Glutamatergic neuron (in vitro differentiated cells): ENCODE measurements at regions not wholly inside any gene's neighbourhood (a gene's known extent, or its start where the extent isn't known, plus 50 kb on each side); places are given as distances from the start of the nearest gene placed in this dataset.

Experiments used
- DNase-seq: peaks from one replicate; pipeline ENCODE4 v3.0.0; 2022
- H3K27ac Mint-ChIP-seq: one replicate; pipeline ENCODE4 v1.8.0; 2020; ENCODE audit warnings: mild to moderate bottlenecking, mixed read lengths, inconsistent platforms; ENCODE audit not compliant: unreplicated experiment
- H3K27me3 Mint-ChIP-seq: one replicate; pipeline ENCODE4 v1.8.0; 2020; ENCODE audit warnings: mild to moderate bottlenecking, moderate library complexity, mixed read lengths, inconsistent platforms; ENCODE audit not compliant: unreplicated experiment
- H3K36me3 Mint-ChIP-seq: one replicate; pipeline ENCODE4 v1.8.0; 2020; ENCODE audit warnings: mild to moderate bottlenecking, mixed read lengths, inconsistent platforms; ENCODE audit not compliant: unreplicated experiment
- H3K4me1 Mint-ChIP-seq: one replicate; pipeline ENCODE4 v1.8.0; 2020; ENCODE audit warnings: mild to moderate bottlenecking, low read depth, mixed read lengths, inconsistent platforms; ENCODE audit not compliant: unreplicated experiment
- H3K4me3 Mint-ChIP-seq: one replicate; pipeline ENCODE4 v1.8.0; 2020; ENCODE audit warnings: mild to moderate bottlenecking, mixed read lengths, inconsistent platforms; ENCODE audit not compliant: unreplicated experiment
- H3K9me3 Mint-ChIP-seq: one replicate; pipeline ENCODE4 v1.8.0; 2020; ENCODE audit warnings: mild to moderate bottlenecking, moderate library complexity, mixed read lengths, inconsistent platforms; ENCODE audit not compliant: unreplicated experiment
- TF ChIP-seq, protein P1 (sequence below): fragments of 200-600 bp; sonication (generic); IDR thresholded peaks from one replicate; pipeline ENCODE4 v1.5.0; 2021; ENCODE audit not compliant: partially characterized antibody, unreplicated experiment

DNA sequence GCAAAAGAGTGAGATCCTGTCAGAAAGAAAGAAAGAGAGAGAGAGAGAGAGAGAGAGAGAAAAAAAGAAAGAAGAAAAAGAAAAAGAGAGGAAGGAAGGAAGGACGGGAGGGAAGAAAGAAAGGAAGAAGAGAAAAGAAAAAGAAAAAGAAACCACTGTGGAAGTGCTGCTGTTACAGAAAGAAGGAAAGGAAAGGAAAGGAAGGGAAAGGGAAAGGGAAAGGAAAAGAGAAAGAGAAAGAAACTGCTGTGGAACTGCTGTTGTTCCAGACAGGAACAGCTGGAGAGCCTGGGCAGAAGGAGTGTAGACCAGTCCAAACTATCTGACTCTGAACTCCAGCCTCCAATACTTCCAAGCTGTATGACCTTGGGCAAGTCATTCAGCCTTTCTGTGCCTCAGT lies 220.7 kb upstream of the WWC1 start:
- Mint-ChIP-seq H3K4me3 (no peak overlapping the region), H3K9me3 (no peaks in the 10 kb centered on the region), H3K27me3 (peaks cover 3% of the 10 kb centered on the region), H3K4me1 (peaks cover 3% of the 10 kb centered on the region), H3K36me3 (no peaks in the 10 kb centered on the region), H3K27ac (no peak overlapping the region)
- no peak for DNase-seq
- TF ChIP-seq, protein P1, sequence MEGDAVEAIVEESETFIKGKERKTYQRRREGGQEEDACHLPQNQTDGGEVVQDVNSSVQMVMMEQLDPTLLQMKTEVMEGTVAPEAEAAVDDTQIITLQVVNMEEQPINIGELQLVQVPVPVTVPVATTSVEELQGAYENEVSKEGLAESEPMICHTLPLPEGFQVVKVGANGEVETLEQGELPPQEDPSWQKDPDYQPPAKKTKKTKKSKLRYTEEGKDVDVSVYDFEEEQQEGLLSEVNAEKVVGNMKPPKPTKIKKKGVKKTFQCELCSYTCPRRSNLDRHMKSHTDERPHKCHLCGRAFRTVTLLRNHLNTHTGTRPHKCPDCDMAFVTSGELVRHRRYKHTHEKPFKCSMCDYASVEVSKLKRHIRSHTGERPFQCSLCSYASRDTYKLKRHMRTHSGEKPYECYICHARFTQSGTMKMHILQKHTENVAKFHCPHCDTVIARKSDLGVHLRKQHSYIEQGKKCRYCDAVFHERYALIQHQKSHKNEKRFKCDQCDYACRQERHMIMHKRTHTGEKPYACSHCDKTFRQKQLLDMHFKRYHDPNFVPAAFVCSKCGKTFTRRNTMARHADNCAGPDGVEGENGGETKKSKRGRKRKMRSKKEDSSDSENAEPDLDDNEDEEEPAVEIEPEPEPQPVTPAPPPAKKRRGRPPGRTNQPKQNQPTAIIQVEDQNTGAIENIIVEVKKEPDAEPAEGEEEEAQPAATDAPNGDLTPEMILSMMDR, result no peak

DNA sequence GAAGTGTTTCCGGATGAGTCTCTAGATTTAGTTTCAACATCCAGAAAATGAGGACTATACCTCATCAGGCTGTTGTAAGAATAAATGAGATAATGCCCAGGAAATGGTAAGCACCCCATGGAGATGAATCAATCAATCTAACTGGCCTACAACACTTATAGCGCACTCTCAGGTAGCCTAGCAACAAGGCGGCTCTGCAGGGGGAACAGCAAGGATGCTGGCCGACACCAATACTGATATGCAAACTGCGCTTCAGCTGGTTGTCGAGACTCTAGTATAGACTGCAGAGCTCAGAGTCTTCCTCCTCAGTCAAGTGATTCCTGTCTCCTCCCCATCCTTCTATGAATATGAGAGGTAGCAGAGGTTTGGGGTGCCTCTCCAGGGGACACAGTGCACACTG lies 218.8 kb upstream of the WWC1 start:
- TF ChIP-seq, protein P1, result no peak
- peaks cover 3% of the 10 kb centered on the region for H3K27me3 Mint-ChIP-seq
- no peak for DNase-seq
- no peak overlapping the region for H3K27ac Mint-ChIP-seq
- peaks cover 3% of the 10 kb centered on the region for H3K4me1 Mint-ChIP-seq
- H3K36me3 Mint-ChIP-seq, result no peaks in the 10 kb centered on the region
- no peak overlapping the region for H3K4me3 Mint-ChIP-seq
- peaks cover 1% of the 10 kb centered on the region for H3K9me3 Mint-ChIP-seq

DNA sequence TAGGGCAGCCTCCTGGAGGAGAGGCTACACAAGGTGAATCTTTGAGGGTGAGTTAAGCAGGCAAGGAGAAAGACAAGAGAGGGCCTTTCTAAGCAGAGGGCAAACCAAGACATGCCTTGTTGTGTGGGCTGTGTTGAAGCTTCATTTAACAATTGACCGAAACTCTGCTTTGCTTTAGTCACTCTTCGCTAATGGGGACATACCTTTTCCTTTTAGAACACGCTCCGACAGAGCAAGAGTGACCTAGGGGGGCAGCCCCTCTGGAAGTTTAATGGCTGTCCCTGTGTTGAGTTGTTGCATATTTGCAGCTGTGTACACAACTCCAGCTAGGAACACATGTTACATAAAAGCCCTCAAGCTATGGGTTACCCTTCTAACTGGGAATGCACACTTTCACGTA lies 218.1 kb upstream of the WWC1 start:
- H3K36me3 Mint-ChIP-seq, result no peaks in the 10 kb centered on the region
- no peak overlapping the region for H3K27ac Mint-ChIP-seq
- no peak overlapping the region for H3K4me3 Mint-ChIP-seq
- DNase-seq, result no peak
- peaks cover 3% of the 10 kb centered on the region for H3K27me3 Mint-ChIP-seq
- TF ChIP-seq, protein P1, result no peak
- H3K9me3 Mint-ChIP-seq, result peaks cover 1% of the 10 kb centered on the region
- peaks cover 3% of the 10 kb centered on the region for H3K4me1 Mint-ChIP-seq

DNA sequence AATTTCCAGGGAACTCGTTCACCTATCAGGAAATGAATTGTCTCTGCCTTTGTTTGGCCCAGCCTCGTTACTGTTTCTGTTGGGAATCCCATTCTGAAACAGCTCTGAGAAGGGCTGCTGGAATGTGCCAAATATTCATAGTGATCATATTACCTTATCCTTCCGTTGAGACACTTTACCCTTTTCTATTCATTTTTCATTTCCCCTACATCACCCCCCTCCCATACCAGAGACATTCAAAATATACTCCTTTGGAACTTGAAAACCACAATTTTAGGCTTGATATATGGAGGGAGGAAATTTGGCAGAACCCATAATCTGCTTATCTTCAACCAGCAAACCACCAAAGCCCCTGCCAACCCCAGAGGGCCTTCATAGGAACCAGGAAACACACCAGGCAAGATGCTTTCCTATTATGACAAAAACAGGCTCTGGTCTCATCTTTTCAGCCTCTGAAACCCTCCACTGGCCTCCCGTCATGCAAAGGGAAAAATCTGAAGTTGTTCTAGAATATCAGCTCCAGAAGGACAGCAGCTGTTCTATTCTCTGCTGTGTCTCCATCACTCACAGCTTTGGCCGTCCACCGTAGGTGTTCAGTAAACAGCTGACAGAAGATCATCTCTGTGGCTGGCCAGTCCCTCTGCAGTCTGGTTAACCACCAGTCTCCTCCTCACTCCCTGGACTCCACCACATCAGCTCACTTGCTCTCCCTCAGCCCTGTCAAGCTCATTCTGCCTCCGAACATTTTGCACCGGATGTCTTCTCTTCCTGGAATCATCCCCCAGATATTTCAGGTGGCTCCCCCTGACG lies 217.2 kb upstream of the WWC1 start:
- Mint-ChIP-seq H3K4me3 (no peak overlapping the region), H3K27ac (no peak overlapping the region)

DNA sequence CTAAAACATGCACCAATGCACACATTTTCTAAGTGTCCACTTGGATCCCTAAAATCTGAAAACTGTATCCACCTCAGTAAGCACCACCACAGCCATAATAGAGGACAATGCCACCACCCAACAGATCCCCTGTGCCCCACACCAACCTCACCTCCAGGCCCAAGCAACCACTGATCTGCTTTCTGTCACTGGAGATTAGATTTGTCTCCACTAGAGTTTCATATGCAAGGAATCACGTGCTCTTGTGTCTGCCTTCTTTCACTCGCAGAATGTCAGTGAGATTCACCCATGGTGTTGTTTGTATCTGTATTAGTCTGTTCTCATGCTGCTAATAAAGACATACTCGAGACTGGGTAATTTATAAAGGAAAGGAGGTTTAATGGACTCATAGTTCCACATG lies 216.1 kb upstream of the WWC1 start:
- Mint-ChIP-seq H3K4me1 (peaks cover 3% of the 10 kb centered on the region), H3K4me3 (no peak overlapping the region), H3K27ac (no peak overlapping the region), H3K9me3 (peaks cover 1% of the 10 kb centered on the region), H3K36me3 (no peaks in the 10 kb centered on the region), H3K27me3 (peaks cover 3% of the 10 kb centered on the region)
- no peak for DNase-seq
- TF ChIP-seq, protein P1, result no peak

More for the DNA sequence above, 217.2 kb upstream of the WWC1 start:
- Mint-ChIP-seq H3K27me3 (peaks cover 3% of the 10 kb centered on the region), H3K36me3 (no peaks in the 10 kb centered on the region), H3K9me3 (peaks cover 1% of the 10 kb centered on the region), H3K4me1 (peaks cover 3% of the 10 kb centered on the region)
- no peak for DNase-seq
- TF ChIP-seq, protein P1, result no peak
